HepG2 (cell line): ENCODE measurements at regions not wholly inside any gene's neighbourhood (a gene's known extent, or its start where the extent isn't known, plus 50 kb on each side); places are given as distances from the start of the nearest gene placed in this dataset.

Source experiments
- CTCF ChIP-seq: sonication (generic); formaldehyde crosslinking; IDR thresholded peaks from 2 replicates; pipeline ENCODE4 v1.5.0; 2020; ENCODE audit warnings: mild to moderate bottlenecking, missing genetic modification reagents, moderate library complexity
- EZH2 ChIP-seq: conservative IDR thresholded peaks from 2 replicates; pipeline ENCODE4 v1.6.1; 2012; ENCODE audit warnings: mild to moderate bottlenecking, low read depth, low read length, moderate library complexity
- ISL2 ChIP-seq: sonication (generic); formaldehyde crosslinking; IDR thresholded peaks from 2 replicates; pipeline ENCODE4 v1.5.0; 2020; ENCODE audit warnings: missing genetic modification reagents
- JUN ChIP-seq: sonication (generic); formaldehyde crosslinking; IDR thresholded peaks from 2 replicates; pipeline ENCODE4 v1.4.0; 2020; ENCODE audit warnings: mild to moderate bottlenecking, missing genetic modification reagents
- SP1 ChIP-seq, 2 experiments: fragments of 450-650 bp in 1 of 2; sonication (generic) in 1 of 2; formaldehyde crosslinking in 1 of 2; IDR thresholded peaks; 2 replicates each; pipeline versions ENCODE4 v1.4.0 to v1.6.1; 2016 to 2020; ENCODE audit warnings: missing genetic modification reagents in 1 of 2
- TAF1 ChIP-seq: sonication (generic); formaldehyde crosslinking; IDR thresholded peaks from 2 replicates; pipeline ENCODE4 v1.4.0; 2020; ENCODE audit warnings: missing genetic modification reagents
- ZNF703 ChIP-seq: sonication (generic); formaldehyde crosslinking; IDR thresholded peaks from 2 replicates; pipeline ENCODE4 v1.5.1; 2020; ENCODE audit warnings: missing genetic modification reagents, mild to moderate bottlenecking, moderate library complexity, borderline replicate concordance
- ZSCAN29 ChIP-seq: sonication (generic); formaldehyde crosslinking; conservative IDR thresholded peaks from 2 replicates; pipeline ENCODE4 v1.4.0; 2020; ENCODE audit warnings: mild to moderate bottlenecking, missing genetic modification reagents

- TF ChIP-seq ISL2 (CRISPR knock-in tag) (no peak), JUN (CRISPR knock-in tag) (no peak), EZH2 (no peak), SP1 (IDR thresholded peaks at IDR 0.05) (no peak), SP1 (CRISPR knock-in tag; IDR thresholded peaks at IDR 0.05) (no peak), ZSCAN29 (no peak), ZNF703 (CRISPR knock-in tag) (no peak), CTCF (CRISPR knock-in tag) (no peak), TAF1 (CRISPR knock-in tag) (no peak)
Measured at GRCh38 chr1:178607718-178608408, 95.0 kb downstream of the TEX35 start.
